Sigmoid colon (tissue), 6 donors: ENCODE measurements at regions not wholly inside any gene's neighbourhood (a gene's known extent, or its start where the extent isn't known, plus 50 kb on each side); places are given as distances from the start of the nearest gene placed in this dataset.

Experiments
- DNase-seq: peaks from one replicate; pipeline ENCODE4 v3.0.0-alpha.2; 2019
- H3K27ac ChIP-seq, 4 donors: fragments of 200-600 bp; sonication (generic); one replicate each; pipeline ENCODE4 v1.5.1; 2016 to 2019; ENCODE audit warnings: mild to moderate bottlenecking in 1 of 4
- H3K27me3 ChIP-seq, 3 donors: fragments of 200-600 bp; sonication (generic); one replicate each; pipeline ENCODE4 v1.5.1; 2019; ENCODE audit warnings: mild to moderate bottlenecking in 1 of 3
- H3K36me3 ChIP-seq, 4 donors: fragments of 200-600 bp; sonication (generic); one replicate each; pipeline ENCODE4 v1.5.1; 2016 to 2019
- H3K4me1 ChIP-seq, 4 donors: fragments of 200-600 bp; sonication (generic); one replicate each; pipeline ENCODE4 v1.5.1; 2017 to 2019
- H3K4me3 ChIP-seq, 4 donors: fragments of 200-600 bp; sonication (generic); one replicate each; pipeline ENCODE4 v1.5.1; 2017 to 2019; ENCODE audit warnings: mild to moderate bottlenecking in 2 of 4, moderate library complexity in 1 of 4
- H3K9me3 ChIP-seq, 4 donors: fragments of 200-600 bp in 3 of 4; sonication (generic) in 3 of 4; one replicate each; pipeline versions ENCODE4 v1.5.1 to v1.6.1; 2013 to 2019
- EP300 ChIP-seq, 4 donors: sonication (generic); formaldehyde crosslinking; IDR thresholded peaks; one replicate each; pipeline ENCODE4 v1.6.1; 2017; ENCODE audit warnings: antibody characterized with exemption in 4 of 4
- POLR2A ChIP-seq, 2 donors: fragments of 450-650 bp; IDR thresholded peaks; one replicate each; pipeline ENCODE4 v1.6.1; 2016; ENCODE audit warnings: antibody characterized with exemption in 2 of 2, mild to moderate bottlenecking in 2 of 2, moderate library complexity in 2 of 2
- POLR2AphosphoS5 ChIP-seq, 4 donors: sonication (generic); formaldehyde crosslinking; IDR thresholded peaks; one replicate each; pipeline ENCODE4 v1.6.1; 2017; ENCODE audit warnings: antibody characterized with exemption in 4 of 4
- WGBS, 2 donors: extraction: QIAGEN DNeasy Blood & Tissue Kit; methylation state at CpG; one replicate each; pipeline ENCODE4 v1.1.7; 2013; 5-methylcytosine and 5-hydroxymethylcytosine counted together
- intact Hi-C: fragments of 100-400 bp; cut with DNase I; formaldehyde crosslinking; loops from one replicate; pipeline ENCODE4 v1.15.1; 2023
- TF ChIP-seq, protein P1 (sequence below), 4 experiments: fragments of 450-650 bp in 3 of 4; fragments of 200-600 bp in 1 of 4; IDR thresholded peaks; one replicate each; pipeline ENCODE4 v1.5.1; 2016 to 2019; ENCODE audit warnings: antibody characterized with exemption in 4 of 4, mild to moderate bottlenecking in 3 of 4, moderate library complexity in 2 of 4
- donor health status: healthy with polysubstance abuse.
- donor health status: healthy.

DNA sequence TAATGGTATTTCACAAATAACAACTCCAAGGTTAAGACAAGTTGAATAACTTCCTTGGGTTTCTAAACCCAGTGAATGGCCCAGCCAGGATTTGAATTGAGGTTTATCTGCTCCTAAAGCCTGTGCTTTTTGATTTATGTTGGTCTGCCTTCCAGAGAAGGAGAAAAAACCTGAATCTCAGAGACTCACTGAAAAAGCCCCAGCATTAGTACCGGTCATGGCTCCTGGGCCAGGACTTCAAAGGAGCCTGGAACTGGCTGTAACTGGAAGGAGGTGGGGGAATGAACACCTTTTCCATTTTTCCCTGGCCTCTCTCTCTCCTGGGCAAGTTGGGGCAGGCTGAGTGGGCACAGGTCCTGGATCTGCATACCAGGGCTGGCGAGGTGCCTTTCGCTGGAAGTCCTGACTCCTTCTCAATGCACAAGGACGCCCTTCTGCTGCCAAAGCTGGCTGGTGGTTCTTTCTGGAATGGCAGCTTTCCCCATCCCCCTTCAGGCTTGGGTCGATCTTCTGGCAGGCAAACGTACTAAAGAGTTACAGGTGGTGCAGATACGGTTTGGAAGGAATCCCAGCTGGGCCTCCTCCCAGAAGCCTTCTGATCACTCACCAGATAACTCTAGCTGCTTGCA, 268.2 kb downstream of the PTEN start:
- Histone ChIP-seq H3K27me3 (no peaks in the 10 kb centered on the region), H3K27ac (peak overlapping the region in 1 of 4 donors; percentile 48), H3K36me3 (no peaks in the 10 kb centered on the region), H3K4me3 (no peak overlapping the region), H3K4me1 (peaks cover 0 to 14% (median 13%) of the 10 kb centered on the region in 4 donors), H3K9me3 (no peaks in the 10 kb centered on the region)
- 60 to 82% methylated on average over 7 of the region's 7 CpGs for WGBS, 2 donors
- no peak for DNase-seq
- intact Hi-C loops, result loop anchor here (10.0 kb wide), 1 partner anchor 253 kb away; no protein-coding TSS in a partner anchor
- TF ChIP-seq POLR2A (IDR thresholded peaks at IDR 0.05), result no peak
- TF ChIP-seq, protein P1, sequence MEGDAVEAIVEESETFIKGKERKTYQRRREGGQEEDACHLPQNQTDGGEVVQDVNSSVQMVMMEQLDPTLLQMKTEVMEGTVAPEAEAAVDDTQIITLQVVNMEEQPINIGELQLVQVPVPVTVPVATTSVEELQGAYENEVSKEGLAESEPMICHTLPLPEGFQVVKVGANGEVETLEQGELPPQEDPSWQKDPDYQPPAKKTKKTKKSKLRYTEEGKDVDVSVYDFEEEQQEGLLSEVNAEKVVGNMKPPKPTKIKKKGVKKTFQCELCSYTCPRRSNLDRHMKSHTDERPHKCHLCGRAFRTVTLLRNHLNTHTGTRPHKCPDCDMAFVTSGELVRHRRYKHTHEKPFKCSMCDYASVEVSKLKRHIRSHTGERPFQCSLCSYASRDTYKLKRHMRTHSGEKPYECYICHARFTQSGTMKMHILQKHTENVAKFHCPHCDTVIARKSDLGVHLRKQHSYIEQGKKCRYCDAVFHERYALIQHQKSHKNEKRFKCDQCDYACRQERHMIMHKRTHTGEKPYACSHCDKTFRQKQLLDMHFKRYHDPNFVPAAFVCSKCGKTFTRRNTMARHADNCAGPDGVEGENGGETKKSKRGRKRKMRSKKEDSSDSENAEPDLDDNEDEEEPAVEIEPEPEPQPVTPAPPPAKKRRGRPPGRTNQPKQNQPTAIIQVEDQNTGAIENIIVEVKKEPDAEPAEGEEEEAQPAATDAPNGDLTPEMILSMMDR (IDR thresholded peaks at IDR 0.05), result peak in 1 of 4 experiments; percentile 14

DNA sequence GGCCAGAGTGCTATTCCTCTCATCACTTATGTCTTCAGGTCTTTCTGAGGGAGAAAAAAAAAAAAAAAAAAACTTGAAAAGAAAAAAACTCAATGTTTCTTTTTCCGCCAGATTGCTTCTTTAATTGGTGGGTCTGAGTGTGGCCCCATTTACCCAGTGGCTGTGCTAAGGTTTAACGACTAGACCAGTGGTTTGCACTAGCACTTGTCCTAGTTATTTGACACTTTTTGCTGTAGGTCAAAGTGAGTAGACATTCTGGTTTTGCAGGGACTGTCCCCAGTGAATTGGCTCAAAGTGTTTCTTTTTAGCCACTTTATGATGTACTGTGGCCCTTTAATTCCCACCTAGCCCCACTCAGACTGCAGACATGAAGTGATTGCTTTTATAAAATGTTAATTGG, 273.3 kb downstream of the PTEN start:
- no peak overlapping the region for H3K27ac ChIP-seq
- no peak overlapping the region for H3K4me3 ChIP-seq
- H3K4me1 ChIP-seq, result peaks cover 0 to 8% (median 8%) of the 10 kb centered on the region in 4 donors
- no peak for DNase-seq
- H3K36me3 ChIP-seq, result no peaks in the 10 kb centered on the region
- no peaks in the 10 kb centered on the region for H3K27me3 ChIP-seq
- no peaks in the 10 kb centered on the region for H3K9me3 ChIP-seq
- WGBS, 2 donors, result 58 to 70% methylated on average over 2 of the region's 2 CpGs
- intact Hi-C loops, result loop anchor here (10.0 kb wide), 1 partner anchor 248 kb away; no protein-coding TSS in a partner anchor
- TF ChIP-seq POLR2AphosphoS5 (IDR thresholded peaks at IDR 0.05) (no peak), POLR2A (IDR thresholded peaks at IDR 0.05) (no peak), EP300 (IDR thresholded peaks at IDR 0.05) (no peak)
- TF ChIP-seq, protein P1 (IDR thresholded peaks at IDR 0.05), result no peak

DNA sequence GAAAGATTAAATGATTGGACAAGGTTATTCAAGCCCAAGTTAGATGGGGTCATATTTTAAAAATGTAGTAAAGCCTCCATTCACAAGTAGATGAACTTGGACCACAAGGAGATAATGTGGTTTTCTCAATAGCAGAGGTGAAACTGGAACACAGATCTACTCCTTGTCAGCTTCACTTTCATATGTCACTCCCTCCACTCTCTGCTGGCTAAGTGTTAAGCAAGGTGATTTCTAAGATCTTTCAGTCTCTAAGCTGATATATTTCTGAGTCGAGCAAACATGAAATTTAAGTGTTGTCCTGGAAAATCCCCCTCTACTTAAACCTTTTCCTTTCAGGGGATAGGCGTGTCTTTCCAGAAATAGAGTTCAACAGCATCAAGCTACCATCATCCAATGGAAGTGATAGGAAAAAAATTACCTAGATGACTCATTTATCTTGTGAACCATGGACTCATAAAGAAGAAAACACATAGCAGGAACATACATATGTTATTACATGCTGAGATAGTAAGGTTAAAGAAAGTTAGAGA, 275.0 kb downstream of the PTEN start:
- no peak overlapping the region for H3K4me3 ChIP-seq
- H3K36me3 ChIP-seq, result no peaks in the 10 kb centered on the region
- H3K9me3 ChIP-seq, result no peaks in the 10 kb centered on the region
- intact Hi-C loops, result loop anchor here (10.0 kb wide), 1 partner anchor 246 kb away; no protein-coding TSS in a partner anchor
- H3K27ac ChIP-seq, result no peak overlapping the region
- H3K4me1 ChIP-seq, result no peaks in the 10 kb centered on the region
- 15 to 52% methylated on average over 2 of the region's 2 CpGs for WGBS, 2 donors
- DNase-seq, result no peak
- no peaks in the 10 kb centered on the region for H3K27me3 ChIP-seq
- TF ChIP-seq, protein P1 (IDR thresholded peaks at IDR 0.05), result no peak
- no peak for TF ChIP-seq POLR2A (IDR thresholded peaks at IDR 0.05)
- no peak for TF ChIP-seq POLR2AphosphoS5 (IDR thresholded peaks at IDR 0.05)
- TF ChIP-seq EP300 (IDR thresholded peaks at IDR 0.05), result no peak

DNA sequence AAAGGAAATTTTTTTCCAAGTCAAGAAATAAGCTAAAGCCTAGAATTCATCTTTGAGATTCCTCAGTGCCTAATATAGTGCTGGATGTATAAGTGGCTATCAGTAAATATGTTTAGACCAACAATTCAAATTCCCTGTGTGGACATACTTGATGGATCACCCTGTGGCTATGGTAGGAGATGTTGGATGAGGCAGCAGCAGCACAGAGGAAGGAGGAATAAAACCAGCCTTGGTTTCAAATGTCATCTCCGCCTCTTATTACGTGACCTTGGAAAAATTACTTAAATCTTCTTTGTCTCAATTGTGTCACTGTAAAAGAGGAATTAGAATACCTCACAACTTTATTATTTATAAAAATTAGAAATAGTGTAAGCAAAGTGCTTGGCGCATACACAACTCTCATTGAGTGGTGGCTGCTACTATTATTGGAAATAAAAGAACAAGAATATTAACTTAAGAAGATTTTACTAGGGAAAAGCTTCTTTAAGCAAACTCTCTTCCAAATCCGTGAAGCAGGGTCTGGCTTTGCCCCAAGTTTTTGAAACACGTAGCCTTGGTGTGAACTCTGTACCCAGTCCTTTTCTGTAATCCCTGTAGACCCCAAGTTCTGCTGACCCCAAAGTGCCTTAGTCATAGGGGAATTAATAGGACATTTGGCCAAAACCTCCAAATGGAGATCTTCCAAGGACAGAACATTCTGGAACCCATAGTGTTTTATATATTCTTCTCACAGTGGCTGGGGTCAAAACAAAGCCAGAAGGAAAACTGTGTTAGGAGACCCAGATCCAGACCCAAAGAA, 283.8 kb downstream of the PTEN start:
- peak overlapping the region; percentile 10 to 36 (median 23) for H3K27ac ChIP-seq
- DNase-seq, result peak; percentile 76
- WGBS, 2 donors, result 88% methylated on average over 5 of the region's 5 CpGs
- H3K27me3 ChIP-seq, result no peaks in the 10 kb centered on the region
- H3K36me3 ChIP-seq, result no peaks in the 10 kb centered on the region
- intact Hi-C loops, result no loop called here
- no peaks in the 10 kb centered on the region for H3K4me1 ChIP-seq
- TF ChIP-seq POLR2A (IDR thresholded peaks at IDR 0.05) (no peak), POLR2AphosphoS5 (IDR thresholded peaks at IDR 0.05) (peak in 1 of 4 donors; percentile 37), EP300 (IDR thresholded peaks at IDR 0.05) (peak in 2 of 4 donors; percentile 12 to 72)
- TF ChIP-seq, protein P1 (IDR thresholded peaks at IDR 0.05), result no peak
- H3K4me3 ChIP-seq, result no peak overlapping the region
- H3K9me3 ChIP-seq, result no peaks in the 10 kb centered on the region
